GM23338 (cell line): ENCODE measurements at regions not wholly inside any gene's neighbourhood (a gene's known extent, or its start where the extent isn't known, plus 50 kb on each side); places are given as distances from the start of the nearest gene placed in this dataset.

ENCODE experiments used
- ATAC-seq: fragments of 200-7000 bp; cut with Tn5 transposase; 3 replicates; pipeline ENCODE4 v1.9.1; 2020
- DNase-seq: peaks from one replicate; pipeline ENCODE4 v3.0.0-alpha.2; 2015; ENCODE audit warnings: low spot score
- H2AFZ ChIP-seq: fragments of 200-600 bp; sonication (generic); 2 replicates; pipeline ENCODE4 v1.8.0; 2016; ENCODE audit warnings: antibody characterized with exemption, mild to moderate bottlenecking, moderate library complexity
- H3F3A ChIP-seq: fragments of 200-600 bp; sonication (generic); replicated peaks from 2 replicates; pipeline ENCODE4 v1.8.0; 2017; ENCODE audit warnings: antibody characterized with exemption, mixed run types, low read depth
- H3K27ac ChIP-seq: fragments of 200-600 bp; sonication (generic); 2 replicates; pipeline ENCODE4 v1.6.1; 2016; ENCODE audit warnings: low read depth
- H3K27me3 ChIP-seq: fragments of 200-600 bp; sonication (generic); 2 replicates; pipeline ENCODE4 v1.8.0; 2016; ENCODE audit warnings: mild to moderate bottlenecking, mixed run types, moderate library complexity; ENCODE audit not compliant: insufficient read depth
- H3K36me3 ChIP-seq: fragments of 200-600 bp; sonication (generic); 2 replicates; pipeline ENCODE4 v1.8.0; 2016; ENCODE audit warnings: mild to moderate bottlenecking; ENCODE audit not compliant: insufficient read depth
- H3K4me1 ChIP-seq: fragments of 200-600 bp; sonication (generic); 2 replicates; pipeline ENCODE4 v1.8.0; 2016; ENCODE audit warnings: mild to moderate bottlenecking, moderate library complexity; ENCODE audit not compliant: insufficient read depth
- H3K4me2 ChIP-seq: fragments of 200-600 bp; sonication (generic); 2 replicates; pipeline ENCODE4 v1.7.1; 2017; ENCODE audit warnings: mixed run types
- H3K4me3 ChIP-seq: fragments of 200-600 bp; sonication (generic); 2 replicates; pipeline ENCODE4 v1.6.1; 2016; ENCODE audit warnings: mixed run types
- H3K79me2 ChIP-seq: fragments of 200-600 bp; sonication (generic); replicated peaks from 2 replicates; pipeline ENCODE4 v1.8.0; 2017; ENCODE audit warnings: mild to moderate bottlenecking; ENCODE audit not compliant: insufficient read depth
- H3K9me2 ChIP-seq: fragments of 200-600 bp; sonication (generic); 2 replicates; pipeline ENCODE4 v1.8.0; 2017; ENCODE audit not compliant: insufficient read depth
- H4K20me1 ChIP-seq: fragments of 200-600 bp; sonication (generic); replicated peaks from 2 replicates; pipeline ENCODE4 v1.8.0; 2017; ENCODE audit warnings: mild to moderate bottlenecking; ENCODE audit not compliant: insufficient read depth
- H3K27ac Mint-ChIP-seq: 2 replicates; pipeline ENCODE4 v1.8.0; 2020; ENCODE audit warnings: inconsistent platforms, mild to moderate bottlenecking, moderate library complexity, mixed read lengths
- H3K27me3 Mint-ChIP-seq: 3 replicates; pipeline ENCODE4 v1.8.0; 2022; ENCODE audit warnings: low read depth, mild to moderate bottlenecking, moderate library complexity, mixed read lengths, inconsistent platforms; ENCODE audit not compliant: insufficient read depth, poor library complexity
- H3K36me3 Mint-ChIP-seq: 3 replicates; pipeline ENCODE4 v1.8.0; 2021; ENCODE audit warnings: low read depth, mild to moderate bottlenecking, inconsistent platforms, moderate library complexity, mixed read lengths
- H3K4me1 Mint-ChIP-seq: 3 replicates; pipeline ENCODE4 v1.8.0; 2020; ENCODE audit warnings: mild to moderate bottlenecking, inconsistent platforms, mixed read lengths
- H3K4me3 Mint-ChIP-seq: 3 replicates; pipeline ENCODE4 v1.8.0; 2021; ENCODE audit warnings: moderate library complexity, mild to moderate bottlenecking, inconsistent platforms, mixed read lengths
- H3K9me3 Mint-ChIP-seq: 3 replicates; pipeline ENCODE4 v1.8.0; 2020; ENCODE audit warnings: moderate library complexity, mild to moderate bottlenecking, inconsistent platforms, mixed read lengths
- CREB1 ChIP-seq: fragments of 250-450 bp; sonication (Bioruptor Pico); IDR thresholded peaks from 2 replicates; pipeline ENCODE4 v1.5.0; 2020; ENCODE audit warnings: low read depth, mild to moderate bottlenecking, moderate library complexity
- CTCF ChIP-seq, 2 experiments: fragments of 200-600 bp in 1 of 2; sonication (generic) in 1 of 2; conservative IDR thresholded peaks; 2 replicates each; pipeline versions ENCODE4 v1.5.1 to v1.6.1; 2016 to 2017; ENCODE audit warnings: antibody characterized with exemption in 2 of 2, low read depth in 2 of 2, mild to moderate bottlenecking in 2 of 2, moderate library complexity in 1 of 2
- ETS1 ChIP-seq: IDR thresholded peaks from 2 replicates; pipeline ENCODE4 v1.6.1; 2016; ENCODE audit warnings: antibody characterized with exemption
- EZH2 ChIP-seq: fragments of 200-600 bp; sonication (generic); IDR thresholded peaks from one replicate; pipeline ENCODE4 v1.8.0; 2017; ENCODE audit warnings: antibody characterized with exemption, mild to moderate bottlenecking, low read depth; ENCODE audit not compliant: unreplicated experiment
- JUNB ChIP-seq: IDR thresholded peaks from one replicate; pipeline ENCODE4 v1.6.1; 2016; ENCODE audit warnings: antibody characterized with exemption; ENCODE audit not compliant: unreplicated experiment
- POLR2AphosphoS5 ChIP-seq: IDR thresholded peaks from 2 replicates; pipeline ENCODE4 v1.6.1; 2016; ENCODE audit warnings: antibody characterized with exemption, low read depth
- REST ChIP-seq: IDR thresholded peaks from one replicate; pipeline ENCODE4 v1.6.1; 2018; ENCODE audit warnings: antibody characterized with exemption; ENCODE audit not compliant: unreplicated experiment
- STAT1 ChIP-seq: IDR thresholded peaks from one replicate; pipeline ENCODE4 v1.6.1; 2016; ENCODE audit warnings: antibody characterized with exemption; ENCODE audit not compliant: unreplicated experiment
- ZNF114 ChIP-seq: fragments of 250-450 bp; sonication (Bioruptor Pico); IDR thresholded peaks from 2 replicates; pipeline ENCODE4 v1.5.0; 2020; ENCODE audit warnings: mild to moderate bottlenecking, moderate library complexity
- ZNF331 ChIP-seq: fragments of 250-450 bp; sonication (Bioruptor Pico); IDR thresholded peaks from 2 replicates; pipeline ENCODE4 v1.5.0; 2020; ENCODE audit warnings: low read depth, mild to moderate bottlenecking, moderate library complexity
- ZNF462 ChIP-seq: fragments of 250-450 bp; sonication (Bioruptor Pico); IDR thresholded peaks from 2 replicates; pipeline ENCODE4 v1.5.0; 2020; ENCODE audit warnings: mild to moderate bottlenecking, moderate library complexity

DNA sequence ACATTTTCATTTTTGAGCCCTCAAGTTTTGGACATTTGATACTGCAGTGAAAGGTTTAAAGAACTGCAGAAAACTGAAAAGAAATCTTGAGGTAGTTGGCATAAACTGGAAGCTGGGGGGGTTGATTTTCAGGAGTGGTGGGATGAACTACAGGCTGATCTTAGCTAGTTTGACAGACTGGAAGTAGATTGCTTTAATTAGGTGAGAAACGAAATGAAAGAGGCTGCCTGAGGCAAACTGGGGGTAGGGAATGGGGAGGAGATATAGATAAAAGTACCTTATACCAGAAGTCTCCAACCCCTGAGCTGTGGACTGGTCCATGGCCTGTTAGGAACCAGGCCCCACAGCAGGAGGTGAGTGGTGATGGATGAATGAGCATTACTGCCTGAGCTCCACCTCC, 101.4 kb upstream of the SPEF2 start (continued):
- TF ChIP-seq EZH2 = no peak
- no peak for TF ChIP-seq CTCF (conservative IDR thresholded peaks at IDR 0.05; ENCODE audit: low read depth in 2 of 2)
- TF ChIP-seq CREB1 (CRISPR knock-in tag) = no peak
- TF ChIP-seq STAT1 = no peak
- TF ChIP-seq POLR2AphosphoS5 = no peak
- no peak for TF ChIP-seq REST
- TF ChIP-seq ZNF331 (CRISPR knock-in tag) = no peak
- TF ChIP-seq JUNB = no peak
- TF ChIP-seq ZNF114 (CRISPR knock-in tag) = no peak
- no peak for TF ChIP-seq ETS1

DNA sequence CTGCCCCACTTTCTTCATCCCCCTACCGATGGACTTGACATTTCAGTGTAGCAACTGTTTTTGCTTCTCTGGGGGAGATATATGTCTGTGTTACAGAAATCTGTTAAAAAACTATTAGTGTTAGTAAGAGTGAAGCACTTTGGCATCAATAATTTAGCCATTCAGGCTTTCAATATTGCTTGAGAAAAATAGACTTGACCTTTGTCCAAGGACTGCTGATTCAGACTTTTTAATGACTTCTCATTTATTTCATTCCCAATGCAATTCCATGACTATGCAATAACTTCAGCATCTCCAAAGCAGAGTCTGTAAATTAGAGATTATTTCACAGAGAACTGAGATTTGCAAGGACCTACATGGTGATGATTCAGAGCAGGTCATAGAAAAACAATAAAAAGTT, 104.1 kb upstream of the SPEF2 start:
- H3K4me3 Mint-ChIP-seq = no peak overlapping the region
- no peak overlapping the region for H3K27ac Mint-ChIP-seq
- H3K4me1 Mint-ChIP-seq = no peaks in the 10 kb centered on the region
- TF ChIP-seq JUNB = no peak
- TF ChIP-seq ZNF462 (CRISPR knock-in tag) = no peak

More for the DNA sequence above, 104.1 kb upstream of the SPEF2 start:
- no peaks in the 10 kb centered on the region for H3K27me3 ChIP-seq
- no peaks in the 10 kb centered on the region for H3K4me1 ChIP-seq
- H3F3A ChIP-seq = no peaks in the 10 kb centered on the region
- DNase-seq (no peak), ATAC-seq (no peak)
- H2AFZ ChIP-seq = no peak overlapping the region
- no peak overlapping the region for H3K27ac ChIP-seq
- H3K36me3 Mint-ChIP-seq = no peaks in the 10 kb centered on the region; the same call in 2 of the 3 replicates
- H3K4me2 ChIP-seq = no peak overlapping the region
- no peaks in the 10 kb centered on the region for H3K79me2 ChIP-seq
- H3K36me3 ChIP-seq = no peaks in the 10 kb centered on the region
- H3K4me3 ChIP-seq = no peak overlapping the region
- peaks cover 6% of the 10 kb centered on the region; the same call in 1 of the 2 replicates for H3K9me2 ChIP-seq
- peaks cover 9% of the 10 kb centered on the region; the same call in 2 of the 3 replicates for H3K9me3 Mint-ChIP-seq
- H4K20me1 ChIP-seq = no peaks in the 10 kb centered on the region
- no peaks in the 10 kb centered on the region for H3K27me3 Mint-ChIP-seq
